BE2C (cell line): ENCODE measurements at regions not wholly inside any gene's neighbourhood (a gene's known extent, or its start where the extent isn't known, plus 50 kb on each side); places are given as distances from the start of the nearest gene placed in this dataset.

Experiments
- DNase-seq: peaks from one replicate; pipeline ENCODE4 v3.0.0-alpha.2; 2020
- H3K27me3 ChIP-seq: fragments of 250-450 bp; sonication (Bioruptor Pico); 2 replicates; pipeline ENCODE4 v1.5.1; 2020; ENCODE audit warnings: mild to moderate bottlenecking
- H3K36me3 ChIP-seq: fragments of 250-450 bp; sonication (Bioruptor Pico); 2 replicates; pipeline ENCODE4 v1.5.1; 2020; ENCODE audit warnings: mild to moderate bottlenecking
- H3K4me1 ChIP-seq: fragments of 250-450 bp; sonication (Bioruptor Pico); 2 replicates; pipeline ENCODE4 v1.5.1; 2020
- H3K4me3 ChIP-seq: 2 replicates; pipeline ENCODE4 v1.5.1; 2011; ENCODE audit warnings: low read depth, low read length
- H3K9me3 ChIP-seq: fragments of 250-450 bp; sonication (Bioruptor Pico); 2 replicates; pipeline ENCODE4 v1.5.1; 2020
- CTCF ChIP-seq: IDR thresholded peaks from 2 replicates; pipeline ENCODE4 v1.5.1; 2012; ENCODE audit warnings: mild to moderate bottlenecking, low read depth, low read length

GRCh38 chr3:64852738-64853137, 164.9 kb upstream of the ADAMTS9 start:
- no peak overlapping the region for H3K4me3 ChIP-seq
- no peaks in the 10 kb centered on the region for H3K36me3 ChIP-seq
- H3K4me1 ChIP-seq, result peaks cover 15% of the 10 kb centered on the region
- no peak for DNase-seq
- TF ChIP-seq CTCF, result no peak
- no peaks in the 10 kb centered on the region for H3K27me3 ChIP-seq
- no peaks in the 10 kb centered on the region for H3K9me3 ChIP-seq

GRCh38 chr3:64848822-64849221, 161.0 kb upstream of the ADAMTS9 start:
- DNase-seq, result no peak
- Histone ChIP-seq H3K4me1 (no peaks in the 10 kb centered on the region), H3K9me3 (no peaks in the 10 kb centered on the region), H3K27me3 (no peaks in the 10 kb centered on the region), H3K4me3 (no peak overlapping the region), H3K36me3 (no peaks in the 10 kb centered on the region)
- TF ChIP-seq CTCF, result no peak

GRCh38 chr3:64848127-64848800, 160.5 kb upstream of the ADAMTS9 start:
- H3K4me3 ChIP-seq, result no peak overlapping the region
- no peak for DNase-seq
- no peaks in the 10 kb centered on the region for H3K36me3 ChIP-seq
- TF ChIP-seq CTCF, result no peak
- no peaks in the 10 kb centered on the region for H3K9me3 ChIP-seq
- no peaks in the 10 kb centered on the region for H3K27me3 ChIP-seq
- no peaks in the 10 kb centered on the region for H3K4me1 ChIP-seq

GRCh38 chr3:64844558-64844957, 156.8 kb upstream of the ADAMTS9 start:
- H3K4me1 ChIP-seq, result no peaks in the 10 kb centered on the region
- no peaks in the 10 kb centered on the region for H3K36me3 ChIP-seq
- no peak for TF ChIP-seq CTCF
- H3K27me3 ChIP-seq, result no peaks in the 10 kb centered on the region
- H3K9me3 ChIP-seq, result no peaks in the 10 kb centered on the region
- no peak overlapping the region for H3K4me3 ChIP-seq
- DNase-seq, result no peak

- H3K36me3 ChIP-seq, result no peaks in the 10 kb centered on the region
- no peak for DNase-seq
- H3K9me3 ChIP-seq, result no peaks in the 10 kb centered on the region
- no peaks in the 10 kb centered on the region for H3K4me1 ChIP-seq
- H3K4me3 ChIP-seq, result no peak overlapping the region
- no peak for TF ChIP-seq CTCF
- no peaks in the 10 kb centered on the region for H3K27me3 ChIP-seq
Observed at GRCh38 chr3:64837986-64838735, 150.4 kb upstream of the ADAMTS9 start.

- no peaks in the 10 kb centered on the region for H3K9me3 ChIP-seq
- TF ChIP-seq CTCF, result no peak
- no peaks in the 10 kb centered on the region for H3K4me1 ChIP-seq
- no peak for DNase-seq
- H3K4me3 ChIP-seq, result no peak overlapping the region
- no peaks in the 10 kb centered on the region for H3K36me3 ChIP-seq
- no peaks in the 10 kb centered on the region for H3K27me3 ChIP-seq
Observed at GRCh38 chr3:64837126-64837738, 149.4 kb upstream of the ADAMTS9 start.
